Vagina (tissue), 2 donors: ENCODE measurements at regions not wholly inside any gene's neighbourhood (a gene's known extent, or its start where the extent isn't known, plus 50 kb on each side); places are given as distances from the start of the nearest gene placed in this dataset.

Experiments
- POLR2A ChIP-seq, 2 donors: fragments of 450-650 bp; IDR thresholded peaks; one replicate each; pipeline ENCODE4 v1.6.1; 2017; ENCODE audit warnings: antibody characterized with exemption in 2 of 2, mild to moderate bottlenecking in 2 of 2, moderate library complexity in 2 of 2
- POLR2AphosphoS5 ChIP-seq, 2 donors: sonication (generic); formaldehyde crosslinking; IDR thresholded peaks; one replicate each; pipeline ENCODE4 v1.9.0; 2017; ENCODE audit warnings: antibody characterized with exemption in 2 of 2, mild to moderate bottlenecking in 2 of 2, low read depth in 1 of 2; ENCODE audit not compliant: insufficient read depth in 1 of 2
- TF ChIP-seq, protein P1 (sequence below), 3 experiments: fragments of 450-650 bp in 2 of 3; fragments of 200-600 bp in 1 of 3; sonication (generic) in 1 of 3; IDR thresholded peaks; one replicate each; pipeline ENCODE4 v1.5.1; 2017 to 2019; ENCODE audit warnings: antibody characterized with exemption in 3 of 3, mild to moderate bottlenecking in 2 of 3, moderate library complexity in 2 of 3

DNA sequence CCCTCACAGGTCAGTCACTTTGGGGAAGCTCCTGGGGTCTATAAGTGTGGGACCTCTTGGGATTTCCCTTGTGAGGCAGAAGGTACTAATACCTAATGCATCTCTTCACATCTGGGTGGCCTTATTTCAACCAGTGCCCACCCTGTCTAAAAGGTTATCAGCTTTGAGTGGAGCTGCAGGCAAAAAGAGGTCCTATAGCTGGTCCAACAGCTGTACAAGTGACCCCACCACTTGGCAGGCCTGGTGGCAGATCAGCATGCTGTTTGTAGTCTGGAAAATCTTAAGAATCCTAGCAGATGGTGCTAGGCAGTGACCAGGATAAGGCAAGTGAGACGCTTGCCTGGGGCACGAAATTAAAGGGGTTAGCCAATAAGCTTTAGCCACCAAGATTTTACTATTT lies 51.6 kb upstream of the GTSF1L start:
- TF ChIP-seq, protein P1, sequence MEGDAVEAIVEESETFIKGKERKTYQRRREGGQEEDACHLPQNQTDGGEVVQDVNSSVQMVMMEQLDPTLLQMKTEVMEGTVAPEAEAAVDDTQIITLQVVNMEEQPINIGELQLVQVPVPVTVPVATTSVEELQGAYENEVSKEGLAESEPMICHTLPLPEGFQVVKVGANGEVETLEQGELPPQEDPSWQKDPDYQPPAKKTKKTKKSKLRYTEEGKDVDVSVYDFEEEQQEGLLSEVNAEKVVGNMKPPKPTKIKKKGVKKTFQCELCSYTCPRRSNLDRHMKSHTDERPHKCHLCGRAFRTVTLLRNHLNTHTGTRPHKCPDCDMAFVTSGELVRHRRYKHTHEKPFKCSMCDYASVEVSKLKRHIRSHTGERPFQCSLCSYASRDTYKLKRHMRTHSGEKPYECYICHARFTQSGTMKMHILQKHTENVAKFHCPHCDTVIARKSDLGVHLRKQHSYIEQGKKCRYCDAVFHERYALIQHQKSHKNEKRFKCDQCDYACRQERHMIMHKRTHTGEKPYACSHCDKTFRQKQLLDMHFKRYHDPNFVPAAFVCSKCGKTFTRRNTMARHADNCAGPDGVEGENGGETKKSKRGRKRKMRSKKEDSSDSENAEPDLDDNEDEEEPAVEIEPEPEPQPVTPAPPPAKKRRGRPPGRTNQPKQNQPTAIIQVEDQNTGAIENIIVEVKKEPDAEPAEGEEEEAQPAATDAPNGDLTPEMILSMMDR (IDR thresholded peaks at IDR 0.05): no peak
- TF ChIP-seq POLR2A (IDR thresholded peaks at IDR 0.05) (no peak), POLR2AphosphoS5 (IDR thresholded peaks at IDR 0.05; ENCODE audit: insufficient read depth in 1 of 2, low read depth in 1 of 2) (no peak)
